ENCODE measurements at regions not wholly inside any gene's neighbourhood (a gene's known extent, or its start where the extent isn't known, plus 50 kb on each side); places are given as distances from the start of the nearest gene placed in this dataset.

DNA sequence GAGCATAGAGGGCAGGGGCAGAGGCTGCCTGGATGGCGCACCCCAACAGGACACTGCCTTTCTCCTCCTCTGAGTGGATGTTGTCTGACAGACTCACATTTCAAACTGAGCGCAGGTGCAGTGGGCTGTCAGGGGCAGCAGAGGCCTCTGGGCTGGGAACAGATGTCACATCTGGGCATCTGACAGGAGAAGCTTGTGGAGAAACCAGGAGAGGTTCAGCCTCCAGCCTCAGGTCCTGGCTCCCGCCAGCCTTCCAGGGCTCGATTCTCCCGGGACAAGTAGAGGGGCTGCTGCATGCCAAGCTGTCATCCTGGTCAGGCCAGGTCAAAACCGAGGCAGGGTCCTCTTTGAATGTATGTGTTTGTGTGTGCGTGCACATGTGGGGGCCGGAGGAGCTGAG, 67.7 kb upstream of the SDK2 start:
- DNase-seq (ENCODE audit: low read depth), result no peak
- no peak overlapping the region for H3K4me3 ChIP-seq (ENCODE audit: low read depth, low read length)
- TF ChIP-seq, protein P1, sequence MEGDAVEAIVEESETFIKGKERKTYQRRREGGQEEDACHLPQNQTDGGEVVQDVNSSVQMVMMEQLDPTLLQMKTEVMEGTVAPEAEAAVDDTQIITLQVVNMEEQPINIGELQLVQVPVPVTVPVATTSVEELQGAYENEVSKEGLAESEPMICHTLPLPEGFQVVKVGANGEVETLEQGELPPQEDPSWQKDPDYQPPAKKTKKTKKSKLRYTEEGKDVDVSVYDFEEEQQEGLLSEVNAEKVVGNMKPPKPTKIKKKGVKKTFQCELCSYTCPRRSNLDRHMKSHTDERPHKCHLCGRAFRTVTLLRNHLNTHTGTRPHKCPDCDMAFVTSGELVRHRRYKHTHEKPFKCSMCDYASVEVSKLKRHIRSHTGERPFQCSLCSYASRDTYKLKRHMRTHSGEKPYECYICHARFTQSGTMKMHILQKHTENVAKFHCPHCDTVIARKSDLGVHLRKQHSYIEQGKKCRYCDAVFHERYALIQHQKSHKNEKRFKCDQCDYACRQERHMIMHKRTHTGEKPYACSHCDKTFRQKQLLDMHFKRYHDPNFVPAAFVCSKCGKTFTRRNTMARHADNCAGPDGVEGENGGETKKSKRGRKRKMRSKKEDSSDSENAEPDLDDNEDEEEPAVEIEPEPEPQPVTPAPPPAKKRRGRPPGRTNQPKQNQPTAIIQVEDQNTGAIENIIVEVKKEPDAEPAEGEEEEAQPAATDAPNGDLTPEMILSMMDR (conservative IDR thresholded peaks at IDR 0.05; ENCODE audit: low read depth, low read length), result no peak

GRCh38 chr17:73713136-73713535, 68.9 kb upstream of the SDK2 start:
- TF ChIP-seq, protein P1 (conservative IDR thresholded peaks at IDR 0.05; ENCODE audit: low read depth, low read length), result no peak
- no peak for DNase-seq (ENCODE audit: low read depth)
- no peak overlapping the region for H3K4me3 ChIP-seq (ENCODE audit: low read depth, low read length)

- no peak for DNase-seq (ENCODE audit: low read depth)
- no peak overlapping the region for H3K4me3 ChIP-seq (ENCODE audit: low read depth, low read length)
- TF ChIP-seq, protein P1 (conservative IDR thresholded peaks at IDR 0.05; ENCODE audit: low read depth, low read length), result no peak
These were observed 71.5 kb upstream of the SDK2 start for GRCh38 chr17:73715769-73716168.

GRCh38 chr17:73717690-73718089, 73.4 kb upstream of the SDK2 start:
- TF ChIP-seq, protein P1 (conservative IDR thresholded peaks at IDR 0.05; ENCODE audit: low read depth, low read length), result no peak
- DNase-seq (ENCODE audit: low read depth), result no peak

DNA sequence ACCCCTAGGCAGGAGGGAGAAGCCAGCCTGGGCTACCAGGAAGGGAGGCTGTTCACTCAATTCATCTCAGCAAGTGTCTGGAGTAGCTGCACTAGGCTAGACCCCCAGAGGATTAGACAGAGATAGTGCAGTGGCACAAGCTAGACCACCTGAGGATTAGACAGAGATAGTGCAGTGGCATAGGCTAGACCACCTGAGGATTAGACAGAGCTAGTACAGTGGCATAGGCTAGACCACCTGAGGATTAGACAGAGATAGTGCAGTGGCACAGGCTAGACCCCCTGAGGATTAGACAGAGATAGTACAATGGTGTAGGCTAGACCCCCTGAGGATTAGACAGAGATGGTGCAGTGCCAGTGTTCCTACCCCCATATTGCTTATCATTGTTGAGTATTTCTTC, 74.1 kb upstream of the SDK2 start:
- no peak overlapping the region for H3K4me3 ChIP-seq (ENCODE audit: low read depth, low read length)
- DNase-seq (ENCODE audit: low read depth), result no peak
- TF ChIP-seq, protein P1 (conservative IDR thresholded peaks at IDR 0.05; ENCODE audit: low read depth, low read length), result no peak

More at GRCh38 chr17:73717690-73718089, 73.4 kb upstream of the SDK2 start:
- no peak overlapping the region for H3K4me3 ChIP-seq (ENCODE audit: low read depth, low read length)

- TF ChIP-seq, protein P1 (conservative IDR thresholded peaks at IDR 0.05; ENCODE audit: low read depth, low read length), result no peak
- H3K4me3 ChIP-seq (ENCODE audit: low read depth, low read length), result no peak overlapping the region
- DNase-seq (ENCODE audit: low read depth), result no peak
These were observed 74.7 kb upstream of the SDK2 start for GRCh38 chr17:73718912-73719311.

GRCh38 chr17:73719588-73720071, 75.4 kb upstream of the SDK2 start:
- TF ChIP-seq, protein P1 (conservative IDR thresholded peaks at IDR 0.05; ENCODE audit: low read depth, low read length), result no peak
- DNase-seq (ENCODE audit: low read depth), result no peak
- no peak overlapping the region for H3K4me3 ChIP-seq (ENCODE audit: low read depth, low read length)
